ENCODE measurements at regions not wholly inside any gene's neighbourhood (a gene's known extent, or its start where the extent isn't known, plus 50 kb on each side); places are given as distances from the start of the nearest gene placed in this dataset.

GRCh38 chr18:6561420-6561861 lies 146.7 kb upstream of the L3MBTL4 start:
- CTCF ChIA-PET (ENCODE audit: low intra/inter-chr PET ratio) = no interaction called here
- Histone ChIP-seq H2AFZ (ENCODE audit: low read depth, low read length) (no peak overlapping the region), H3K9me1 (ENCODE audit: control insufficient read depth, insufficient read depth, low read length) (no peaks in the 10 kb centered on the region), H4K20me1 (replicated peaks; ENCODE audit: control insufficient read depth, insufficient read depth, low read length) (peaks cover 5% of the 10 kb centered on the region; the same call in 1 of the 2 replicates), H3K4me3 (no peak overlapping the region), H3K36me3 (ENCODE audit: control insufficient read depth, insufficient read depth, low read length) (no peaks in the 10 kb centered on the region), H3K4me1 (replicated peaks in 1 of 2; ENCODE audit: control insufficient read depth in 2 of 2, insufficient read depth in 2 of 2, low read length in 2 of 2) (no peaks in the 10 kb centered on the region; a peak in 1 of 5 replicates), H3K79me2 (ENCODE audit: control insufficient read depth, insufficient read depth, low read length) (no peaks in the 10 kb centered on the region), H3K27ac (ENCODE audit: extremely low read depth, low read depth, low read length) (no peak overlapping the region), H3K27me3 (ENCODE audit: control insufficient read depth in 2 of 2, insufficient read depth in 2 of 2, low read length in 2 of 2) (peaks cover 9 to 18% of the 10 kb centered on the region in 2 experiments; a peak in 4 of 5 replicates), H3K9ac (ENCODE audit: insufficient read depth in 1 of 2, low read depth in 2 of 2, low read length in 2 of 2) (no peak overlapping the region), H3K4me2 (ENCODE audit: insufficient read depth, low read length) (no peak overlapping the region), H3K9me3 (replicated peaks; ENCODE audit: control insufficient read depth, insufficient read depth, low read depth, low read length) (no peaks in the 10 kb centered on the region)
- BruUV-seq (replicated peaks) = no TSS peak
- ATAC-seq = peak; percentile 85
- 0% methylated on average over 6 of the region's 6 CpGs for WGBS (ENCODE audit: insufficient coverage, low coverage, missing lambda C conversion rate)
- POLR2A ChIA-PET = interaction anchor here (0.6 to 0.7 kb wide), 2 partner anchors 8 to 10 kb away, joined by 3 read pairs; no protein-coding TSS in a partner anchor
- in situ Hi-C loops (cut with MboI) (no loop called here), intact Hi-C loops (cut with micrococcal nuclease) (no loop called here)
- peak in 2 of 4 experiments; percentile 36 to 64 for DNase-seq (ENCODE audit: extremely low read depth in 1 of 4, low spot score in 3 of 4)
- no peak for FAIRE-seq
- TF ChIP-seq GATA2 (CRISPR knock-in tag; IDR thresholded peaks at IDR 0.05) (peak; percentile 53; the same call in 1 of the 2 replicates), VEZF1 (CRISPR knock-in tag; IDR thresholded peaks at IDR 0.05) (peak; percentile 59; the same call in 1 of the 2 replicates), RBM39 (optimal IDR thresholded peaks at IDR 0.05; ENCODE audit: low read depth, low read length) (no peak), SOX6 (IDR thresholded peaks at IDR 0.05) (peak; percentile 58; the same call in 1 of the 2 replicates), POLR3A (IDR thresholded peaks at IDR 0.05; ENCODE audit: borderline replicate concordance, extremely low read depth, insufficient read depth, insufficient read length) (no peak), SPI1 (IDR thresholded peaks at IDR 0.05; ENCODE audit: borderline replicate concordance, low read depth, low read length) (no peak), POLR2B (IDR thresholded peaks at IDR 0.05; ENCODE audit: low read depth, partially characterized antibody) (no peak), ZNF124 (CRISPR knock-in tag; IDR thresholded peaks at IDR 0.05) (no peak), ZFP30 (CRISPR knock-in tag; IDR thresholded peaks at IDR 0.05; ENCODE audit: borderline replicate concordance) (no peak), ATF2 (CRISPR knock-in tag; IDR thresholded peaks at IDR 0.05) (no peak), ZNF253 (CRISPR knock-in tag; conservative IDR thresholded peaks at IDR 0.05) (no peak), BMI1 (IDR thresholded peaks at IDR 0.05; ENCODE audit: low read length) (no peak), MITF (IDR thresholded peaks at IDR 0.05) (no peak), FOXK1 (CRISPR knock-in tag; IDR thresholded peaks at IDR 0.05; ENCODE audit: borderline replicate concordance) (no peak), FOXJ3 (CRISPR knock-in tag; IDR thresholded peaks at IDR 0.05) (no peak), ZNF518B (CRISPR knock-in tag; IDR thresholded peaks at IDR 0.05) (no peak)
